NCI-H446 (cell line): ENCODE measurements at regions not wholly inside any gene's neighbourhood (a gene's known extent, or its start where the extent isn't known, plus 50 kb on each side); places are given as distances from the start of the nearest gene placed in this dataset.

Experiments used
- DNase-seq, 2 experiments: peaks; one replicate each; lab custom pipeline; 2025; lab: John Stamatoyannopoulos, UW

GRCh38 chrX:99717716-99718115 is 692.4 kb downstream of the PCDH19 start:
- DNase-seq, result no peak

- DNase-seq, result no peak
These were observed 704.4 kb downstream of the PCDH19 start for GRCh38 chrX:99705701-99706100.

GRCh38 chrX:99703473-99703872 is 706.6 kb downstream of the PCDH19 start:
- DNase-seq, result no peak

GRCh38 chrX:99698451-99698850 is 711.6 kb downstream of the PCDH19 start:
- no peak for DNase-seq

- DNase-seq, result no peak
These were observed 746.9 kb downstream of the PCDH19 start for GRCh38 chrX:99663136-99663535.

GRCh38 chrX:99654188-99654587 is 755.9 kb downstream of the PCDH19 start:
- no peak for DNase-seq

GRCh38 chrX:99653352-99653751 is 756.7 kb downstream of the PCDH19 start:
- no peak for DNase-seq

GRCh38 chrX:99613041-99613440 is 797.0 kb downstream of the PCDH19 start:
- no peak for DNase-seq

GRCh38 chrX:99603091-99603814 is 806.8 kb downstream of the PCDH19 start:
- no peak for DNase-seq

- DNase-seq, result no peak
These were observed 808.0 kb downstream of the PCDH19 start for GRCh38 chrX:99602107-99602506.

GRCh38 chrX:99588936-99589335 is 821.1 kb downstream of the PCDH19 start:
- no peak for DNase-seq

- DNase-seq, result no peak
These were observed 837.4 kb downstream of the PCDH19 start for GRCh38 chrX:99572711-99573110.

- DNase-seq, result no peak
These were observed 860.7 kb downstream of the PCDH19 start for GRCh38 chrX:99549381-99549780.

- no peak for DNase-seq
These were observed 887.6 kb downstream of the PCDH19 start for GRCh38 chrX:99522450-99522849.

- DNase-seq, result no peak
These were observed 902.3 kb downstream of the PCDH19 start for GRCh38 chrX:99507768-99508167.

GRCh38 chrX:99495453-99495852 is 914.6 kb downstream of the PCDH19 start:
- no peak for DNase-seq

GRCh38 chrX:99494668-99495067 is 915.4 kb downstream of the PCDH19 start:
- no peak for DNase-seq

GRCh38 chrX:99480728-99481127 is 929.3 kb downstream of the PCDH19 start:
- no peak for DNase-seq

- DNase-seq, result no peak
These were observed 940.6 kb downstream of the PCDH19 start for GRCh38 chrX:99469439-99469838.

- DNase-seq, result no peak
These were observed 941.1 kb downstream of the PCDH19 start for GRCh38 chrX:99468993-99469392.

- DNase-seq, result no peak
These were observed 948.9 kb downstream of the PCDH19 start for GRCh38 chrX:99461223-99461622.

GRCh38 chrX:99445336-99445735 is 964.7 kb downstream of the PCDH19 start:
- DNase-seq, result no peak

- no peak for DNase-seq
These were observed 988.3 kb downstream of the PCDH19 start for GRCh38 chrX:99421796-99422195.

- no peak for DNase-seq
These were observed 994.6 kb downstream of the PCDH19 start for GRCh38 chrX:99415470-99415869.
